Right lobe of liver (tissue), 6 donors: ENCODE measurements at regions not wholly inside any gene's neighbourhood (a gene's known extent, or its start where the extent isn't known, plus 50 kb on each side); places are given as distances from the start of the nearest gene placed in this dataset.

Experiments used
- ATAC-seq, 4 donors: fragments of 200-7000 bp; cut with Tn5 transposase; one replicate each; pipeline ENCODE4 v1.9.1; 2020; ENCODE audit warnings: mild to moderate bottlenecking in 4 of 4, moderate library complexity in 4 of 4
- DNase-seq, 3 donors: peaks; one replicate each; pipeline ENCODE4 v3.0.0-alpha.2; 2020
- H3K27ac ChIP-seq, 3 donors: fragments of 200-600 bp; one replicate each; pipeline ENCODE4 v1.8.0; 2022
- H3K27me3 ChIP-seq, 2 donors: fragments of 200-600 bp; one replicate each; pipeline ENCODE4 v1.8.0; 2022
- H3K36me3 ChIP-seq, 4 donors: fragments of 200-600 bp; sonication (generic) in 1 of 4; one replicate each; pipeline versions ENCODE4 v1.5.1 to v1.8.0; 2017 to 2022; ENCODE audit warnings: control low read depth in 1 of 4
- H3K4me1 ChIP-seq, 4 donors: fragments of 200-600 bp; sonication (generic) in 1 of 4; one replicate each; pipeline versions ENCODE4 v1.5.1 to v1.8.0; 2017 to 2022; ENCODE audit warnings: control low read depth in 1 of 4
- H3K4me3 ChIP-seq, 3 donors: fragments of 200-600 bp; one replicate each; pipeline ENCODE4 v1.8.0; 2022
- H3K9me3 ChIP-seq, 4 donors: fragments of 200-600 bp; sonication (generic) in 1 of 4; one replicate each; pipeline versions ENCODE4 v1.5.1 to v1.8.0; 2017 to 2022; ENCODE audit warnings: control low read depth in 1 of 4
- POLR2A ChIP-seq: fragments of 450-650 bp; IDR thresholded peaks from one replicate; pipeline ENCODE4 v1.6.1; 2017; ENCODE audit warnings: antibody characterized with exemption, mild to moderate bottlenecking
- WGBS: methylation state at CpG from one replicate; pipeline ENCODE4 v1.1.6; 2018; ENCODE audit warnings: low coverage, low lambda C conversion rate; ENCODE audit not compliant: insufficient coverage; ENCODE audit errors: missing lambda C conversion rate; 5-methylcytosine and 5-hydroxymethylcytosine counted together
- intact Hi-C, 2 donors: fragments of 100-400 bp; cut with DNase I; formaldehyde crosslinking; loops; one replicate each; pipeline versions ENCODE4 v1.11.2 to v1.14.1; 2022
- TF ChIP-seq, protein P1 (sequence below), 4 donors: fragments of 200-600 bp in 3 of 4; fragments of 450-650 bp in 1 of 4; IDR thresholded peaks; one replicate each; pipeline versions ENCODE4 v1.5.1 to v1.8.0; 2016 to 2022; ENCODE audit warnings: antibody characterized with exemption in 4 of 4, mild to moderate bottlenecking in 2 of 4
- donor health status: DM: no; HTN: yes; CAD: no.
- donor health status: DM: no; HTN: no; CAD: no.
- donor health status: DM: no; HTN: no; CAD: no.
- donor health status: DM: no; HTN: yes; CAD: no.
- donor health status: DM: no; HTN: yes; CAD: no.

DNA sequence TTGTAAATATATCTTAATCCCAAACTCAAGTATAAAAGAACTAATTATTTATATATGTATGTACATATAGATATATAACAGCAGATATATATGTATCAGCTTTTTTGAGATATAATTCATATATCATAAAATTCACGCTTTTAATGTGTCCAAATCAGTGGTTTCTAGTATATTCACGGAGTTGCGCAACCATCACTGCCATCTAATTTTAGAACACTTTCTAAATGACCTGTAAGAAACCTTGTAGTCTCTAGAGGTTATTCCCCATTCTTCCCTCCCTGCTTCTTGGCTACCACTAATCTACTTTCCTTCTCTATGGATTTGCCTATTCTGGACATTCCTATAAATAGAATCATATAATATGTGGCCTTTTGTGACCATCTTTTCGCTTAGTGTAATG is 163.5 kb upstream of the TCF4 start:
- Histone ChIP-seq H3K36me3 (no peaks in the 10 kb centered on the region), H3K27me3 (no peaks in the 10 kb centered on the region), H3K27ac (no peak overlapping the region), H3K4me3 (no peak overlapping the region), H3K9me3 (no peaks in the 10 kb centered on the region), H3K4me1 (no peaks in the 10 kb centered on the region)
- no peak for TF ChIP-seq POLR2A
- TF ChIP-seq, protein P1, sequence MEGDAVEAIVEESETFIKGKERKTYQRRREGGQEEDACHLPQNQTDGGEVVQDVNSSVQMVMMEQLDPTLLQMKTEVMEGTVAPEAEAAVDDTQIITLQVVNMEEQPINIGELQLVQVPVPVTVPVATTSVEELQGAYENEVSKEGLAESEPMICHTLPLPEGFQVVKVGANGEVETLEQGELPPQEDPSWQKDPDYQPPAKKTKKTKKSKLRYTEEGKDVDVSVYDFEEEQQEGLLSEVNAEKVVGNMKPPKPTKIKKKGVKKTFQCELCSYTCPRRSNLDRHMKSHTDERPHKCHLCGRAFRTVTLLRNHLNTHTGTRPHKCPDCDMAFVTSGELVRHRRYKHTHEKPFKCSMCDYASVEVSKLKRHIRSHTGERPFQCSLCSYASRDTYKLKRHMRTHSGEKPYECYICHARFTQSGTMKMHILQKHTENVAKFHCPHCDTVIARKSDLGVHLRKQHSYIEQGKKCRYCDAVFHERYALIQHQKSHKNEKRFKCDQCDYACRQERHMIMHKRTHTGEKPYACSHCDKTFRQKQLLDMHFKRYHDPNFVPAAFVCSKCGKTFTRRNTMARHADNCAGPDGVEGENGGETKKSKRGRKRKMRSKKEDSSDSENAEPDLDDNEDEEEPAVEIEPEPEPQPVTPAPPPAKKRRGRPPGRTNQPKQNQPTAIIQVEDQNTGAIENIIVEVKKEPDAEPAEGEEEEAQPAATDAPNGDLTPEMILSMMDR (IDR thresholded peaks at IDR 0.05) = no peak
- intact Hi-C loops = no loop called here
- no peak for ATAC-seq
- DNase-seq = no peak
- 89% methylated on average over 4 of the region's 4 CpGs for WGBS

DNA sequence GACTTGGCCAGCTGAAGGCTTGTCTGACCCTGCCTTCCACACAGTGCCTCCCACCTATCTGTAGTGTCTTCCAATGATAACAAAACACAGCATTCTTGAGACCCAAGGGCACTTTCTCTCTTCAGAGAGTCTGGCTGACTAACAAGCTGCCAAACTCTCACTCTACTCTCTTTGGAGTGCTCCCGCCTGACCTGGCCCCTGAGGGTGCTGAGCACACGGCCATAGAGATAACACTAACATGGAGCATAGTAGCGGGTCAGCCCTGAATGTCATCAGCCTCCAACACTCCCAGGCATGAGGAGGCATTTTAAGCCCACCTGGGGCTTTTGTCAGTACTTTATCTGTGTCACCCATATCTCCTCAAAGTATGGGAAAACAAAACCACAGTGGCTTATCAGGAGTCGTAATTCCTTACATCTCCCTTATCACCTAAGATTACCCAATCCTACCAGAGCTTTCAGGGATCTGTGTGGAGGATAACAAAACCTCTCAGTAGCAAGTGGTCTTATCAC is 160.3 kb upstream of the TCF4 start:
- WGBS = 60% methylated on average over 4 of the region's 4 CpGs
- H3K4me3 ChIP-seq = no peak overlapping the region
- intact Hi-C loops = no loop called here
- no peaks in the 10 kb centered on the region for H3K9me3 ChIP-seq
- no peak for TF ChIP-seq POLR2A
- TF ChIP-seq, protein P1 (IDR thresholded peaks at IDR 0.05) = no peak
- DNase-seq (no peak), ATAC-seq (no peak)
- no peaks in the 10 kb centered on the region for H3K27me3 ChIP-seq
- H3K36me3 ChIP-seq = no peaks in the 10 kb centered on the region
- H3K4me1 ChIP-seq = no peaks in the 10 kb centered on the region
- H3K27ac ChIP-seq = no peak overlapping the region

DNA sequence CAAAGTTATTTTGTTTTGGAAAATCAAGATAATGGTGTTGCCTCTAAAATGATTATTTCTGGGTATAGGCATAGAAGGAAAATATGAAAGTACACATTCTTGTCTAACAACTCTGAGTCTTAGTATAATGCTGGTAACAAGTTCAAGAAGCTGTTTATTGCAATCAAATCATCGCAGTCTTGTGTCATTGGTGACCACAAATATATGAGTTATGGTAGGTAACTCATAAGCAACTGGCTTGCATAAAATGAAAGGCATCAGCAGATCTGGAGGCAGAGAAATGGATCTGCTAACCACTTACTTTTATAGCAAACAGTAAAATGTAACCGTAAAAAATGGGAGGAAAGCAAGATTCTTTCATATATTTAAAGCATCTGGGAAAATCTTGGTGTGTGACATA is 156.2 kb upstream of the TCF4 start:
- TF ChIP-seq, protein P1 (IDR thresholded peaks at IDR 0.05) = no peak
- TF ChIP-seq POLR2A = no peak
- no peaks in the 10 kb centered on the region for H3K9me3 ChIP-seq
- no peak overlapping the region for H3K4me3 ChIP-seq
- no peaks in the 10 kb centered on the region for H3K4me1 ChIP-seq
- intact Hi-C loops = no loop called here
- ATAC-seq = no peak
- no peaks in the 10 kb centered on the region for H3K36me3 ChIP-seq
- no peak for DNase-seq
- WGBS = 74% methylated on average over 2 of the region's 2 CpGs
- H3K27ac ChIP-seq = no peak overlapping the region
- no peaks in the 10 kb centered on the region for H3K27me3 ChIP-seq

DNA sequence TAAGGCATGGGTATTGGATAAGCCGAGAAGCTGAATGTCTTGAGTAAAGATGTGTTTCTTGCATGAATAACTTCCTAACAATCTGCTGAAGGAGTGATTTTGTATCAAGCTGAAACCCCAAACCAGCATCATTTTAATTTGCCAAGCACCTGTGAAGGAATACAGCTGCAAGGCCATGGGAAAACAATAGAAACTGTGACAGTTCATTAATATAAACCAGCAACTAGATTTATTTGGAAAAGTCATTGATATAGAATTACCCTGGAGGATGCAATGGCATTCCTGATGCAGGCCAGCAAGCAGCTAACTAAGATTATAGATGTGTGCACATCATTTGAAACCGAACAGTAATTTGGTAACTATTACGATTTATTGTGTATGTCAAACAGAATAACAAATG is 155.7 kb upstream of the TCF4 start:
- no peaks in the 10 kb centered on the region for H3K36me3 ChIP-seq
- no peak overlapping the region for H3K4me3 ChIP-seq
- no peaks in the 10 kb centered on the region for H3K4me1 ChIP-seq
- DNase-seq = no peak
- intact Hi-C loops = no loop called here
- no peaks in the 10 kb centered on the region for H3K9me3 ChIP-seq
- H3K27ac ChIP-seq = no peak overlapping the region
- no peak for ATAC-seq
- no peaks in the 10 kb centered on the region for H3K27me3 ChIP-seq
- no peak for TF ChIP-seq POLR2A
- TF ChIP-seq, protein P1 (IDR thresholded peaks at IDR 0.05) = no peak
- 76% methylated on average over 3 of the region's 3 CpGs for WGBS

DNA sequence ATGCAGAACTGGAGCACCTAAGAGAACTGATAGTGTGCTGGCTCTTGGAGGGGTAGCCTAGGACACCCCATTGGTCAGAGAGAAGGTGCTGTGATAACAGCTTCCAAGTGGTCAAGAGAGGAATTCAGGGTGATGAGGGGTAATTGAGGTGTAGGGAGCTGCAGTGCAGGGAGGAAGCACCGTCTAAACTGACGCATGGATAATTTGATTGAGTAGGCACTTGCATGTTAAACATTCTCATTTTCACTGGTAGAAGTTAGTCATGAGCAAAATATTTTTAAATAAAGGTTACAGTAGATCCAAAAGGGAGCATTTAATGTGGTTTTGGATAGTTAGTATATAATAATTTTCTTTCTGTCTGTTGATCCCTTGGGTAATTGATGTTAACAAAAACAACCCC is 155.1 kb upstream of the TCF4 start:
- Histone ChIP-seq H3K36me3 (no peaks in the 10 kb centered on the region), H3K27ac (no peak overlapping the region), H3K9me3 (no peaks in the 10 kb centered on the region), H3K4me3 (no peak overlapping the region), H3K4me1 (no peaks in the 10 kb centered on the region), H3K27me3 (no peaks in the 10 kb centered on the region)
- 89% methylated on average over 2 of the region's 2 CpGs for WGBS
- intact Hi-C loops = no loop called here
- DNase-seq = no peak
- TF ChIP-seq POLR2A = no peak
- TF ChIP-seq, protein P1 (IDR thresholded peaks at IDR 0.05) = no peak
- no peak for ATAC-seq
